GM12892 (cell line): ENCODE measurements at regions not wholly inside any gene's neighbourhood (a gene's known extent, or its start where the extent isn't known, plus 50 kb on each side); places are given as distances from the start of the nearest gene placed in this dataset.

Experiments used
- POLR2A ChIP-seq: IDR thresholded peaks from 2 replicates; pipeline ENCODE4 v1.6.1; 2011; ENCODE audit warnings: low read depth, low read length, control low read depth
- POLR2AphosphoS5 ChIP-seq: IDR thresholded peaks from 2 replicates; pipeline ENCODE4 v1.6.1; 2011; ENCODE audit warnings: low read depth, low read length, control low read depth
- TAF1 ChIP-seq: IDR thresholded peaks from 2 replicates; pipeline ENCODE4 v1.6.1; 2011; ENCODE audit warnings: low read depth, mild to moderate bottlenecking, control low read depth, low read length, borderline replicate concordance

- no peak for TF ChIP-seq POLR2AphosphoS5
- no peak for TF ChIP-seq POLR2A
- TF ChIP-seq TAF1: no peak
Measured at GRCh38 chr16:48025359-48025758, 130.4 kb downstream of the ABCC12 start.
